Inflammatory macrophage treated with lipopolysaccharide for 4 hours (primary cell): ENCODE measurements at regions not wholly inside any gene's neighbourhood (a gene's known extent, or its start where the extent isn't known, plus 50 kb on each side); places are given as distances from the start of the nearest gene placed in this dataset.

Experiments used
- DNase-seq: peaks from one replicate; pipeline ENCODE4 v3.0.0-alpha.2; 2020

DNA sequence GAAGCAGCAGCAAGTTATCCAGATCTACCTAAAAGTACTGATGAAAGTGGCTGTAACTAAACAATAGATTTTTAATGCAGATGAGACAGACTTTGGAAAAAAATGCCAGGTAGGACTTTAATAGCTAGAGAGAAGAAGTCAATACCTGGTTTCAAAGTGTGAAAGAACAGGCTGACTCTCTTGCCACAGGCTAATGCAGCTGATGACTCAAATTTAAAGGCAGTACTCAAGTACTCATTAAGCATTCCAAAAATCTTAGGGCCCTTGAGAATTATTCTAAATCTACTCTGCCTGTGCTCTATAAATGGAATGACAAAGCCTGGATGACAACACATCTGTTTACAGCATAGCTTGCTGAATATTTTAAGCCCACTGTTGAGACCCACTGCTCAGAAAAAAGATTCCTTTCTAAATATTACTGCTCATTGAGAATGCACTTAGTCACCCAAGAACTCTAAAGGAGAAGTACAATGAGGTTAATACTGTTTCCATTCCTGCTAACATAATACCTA lies 68.6 kb upstream of the SYT1 start:
- no peak for DNase-seq

DNA sequence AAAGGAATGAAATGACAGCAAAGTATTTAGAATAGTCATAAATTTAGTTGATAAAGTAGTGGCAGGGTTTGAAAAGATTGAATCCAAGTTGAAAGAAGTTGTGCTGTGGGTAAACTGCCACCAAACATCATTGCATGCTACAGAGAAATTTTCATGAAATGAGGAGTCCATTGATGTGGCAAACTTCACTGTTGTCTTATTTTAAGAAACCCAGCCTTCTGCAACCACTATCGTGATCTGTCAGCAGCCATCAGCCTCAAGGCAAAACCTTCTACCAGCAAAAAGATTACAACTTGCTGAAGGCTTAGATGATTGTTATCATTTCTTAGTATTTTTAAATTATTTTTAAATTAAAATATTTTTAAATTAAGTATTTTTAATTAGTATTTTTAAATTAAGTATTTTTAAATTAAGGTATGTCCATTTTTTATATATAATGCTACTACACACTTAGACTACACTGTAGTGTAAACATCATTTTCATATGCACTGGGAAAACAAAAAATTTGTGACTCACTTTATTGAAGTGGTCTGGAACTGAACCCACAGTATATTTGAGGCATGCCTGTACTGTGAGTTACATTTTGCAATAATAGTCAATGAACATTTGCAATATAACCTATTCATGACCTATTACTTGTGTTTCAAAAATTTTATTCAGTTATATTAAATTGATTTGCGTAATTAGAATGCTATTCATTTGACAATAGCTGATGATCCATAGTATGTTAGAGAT lies 67.2 kb upstream of the SYT1 start:
- no peak for DNase-seq

DNA sequence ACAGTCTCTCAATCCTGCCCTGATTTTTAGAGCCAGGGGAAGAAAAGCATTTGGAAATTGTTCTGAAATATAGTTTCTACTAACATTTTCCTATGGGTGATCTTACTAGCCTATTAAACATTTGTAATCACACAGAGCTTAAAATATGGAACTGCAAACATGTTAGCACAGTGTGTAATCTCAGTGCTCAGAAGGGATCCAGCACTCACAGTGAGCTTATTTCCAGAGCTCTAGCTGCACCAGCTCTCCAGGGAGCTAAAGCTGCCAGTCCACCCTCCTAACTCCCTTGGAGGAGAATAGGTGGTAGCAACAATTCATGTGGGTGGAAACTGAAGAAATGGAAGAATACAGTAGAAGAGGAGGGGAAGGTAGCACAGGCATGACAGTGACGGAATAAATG lies 64.9 kb upstream of the SYT1 start:
- DNase-seq, result no peak

DNA sequence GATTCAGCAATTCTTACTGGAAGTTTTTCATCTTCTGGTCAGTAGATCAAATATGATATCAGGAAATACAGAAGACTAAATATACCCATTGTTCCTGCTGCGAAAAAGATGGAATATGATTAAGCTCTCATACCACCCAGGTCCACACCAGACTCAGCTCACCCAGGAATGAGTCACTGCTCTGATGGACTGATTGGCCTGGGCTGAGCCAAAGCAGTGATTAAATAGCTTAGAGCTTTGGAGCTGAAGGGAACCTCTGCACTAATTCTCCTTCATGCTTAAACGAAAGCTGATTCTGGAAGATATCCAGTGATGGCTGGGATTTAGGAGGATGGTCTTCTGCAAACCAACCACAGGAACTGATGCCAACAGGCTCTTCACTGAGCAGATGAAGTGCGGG lies 62.0 kb upstream of the SYT1 start:
- no peak for DNase-seq

DNA sequence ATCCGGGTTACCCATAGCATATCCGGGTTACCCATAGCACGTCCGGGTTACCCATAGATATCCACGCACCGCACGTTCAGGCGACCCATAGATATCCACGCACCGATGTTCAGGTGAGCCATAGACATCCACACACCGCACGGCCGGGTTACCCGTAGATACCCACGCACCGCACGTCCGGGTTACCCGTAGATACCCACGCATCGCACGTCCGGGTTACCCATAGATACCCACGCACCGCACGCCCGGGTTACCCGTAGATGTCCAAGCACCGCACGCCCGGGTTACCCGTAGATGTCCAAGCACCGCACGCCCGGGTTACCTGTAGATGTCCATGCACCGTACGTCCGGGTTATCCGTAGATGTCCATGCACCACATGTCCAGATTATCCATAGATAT lies 60.3 kb upstream of the SYT1 start:
- no peak for DNase-seq
